ENCODE measurements at regions not wholly inside any gene's neighbourhood (a gene's known extent, or its start where the extent isn't known, plus 50 kb on each side); places are given as distances from the start of the nearest gene placed in this dataset.

DNA sequence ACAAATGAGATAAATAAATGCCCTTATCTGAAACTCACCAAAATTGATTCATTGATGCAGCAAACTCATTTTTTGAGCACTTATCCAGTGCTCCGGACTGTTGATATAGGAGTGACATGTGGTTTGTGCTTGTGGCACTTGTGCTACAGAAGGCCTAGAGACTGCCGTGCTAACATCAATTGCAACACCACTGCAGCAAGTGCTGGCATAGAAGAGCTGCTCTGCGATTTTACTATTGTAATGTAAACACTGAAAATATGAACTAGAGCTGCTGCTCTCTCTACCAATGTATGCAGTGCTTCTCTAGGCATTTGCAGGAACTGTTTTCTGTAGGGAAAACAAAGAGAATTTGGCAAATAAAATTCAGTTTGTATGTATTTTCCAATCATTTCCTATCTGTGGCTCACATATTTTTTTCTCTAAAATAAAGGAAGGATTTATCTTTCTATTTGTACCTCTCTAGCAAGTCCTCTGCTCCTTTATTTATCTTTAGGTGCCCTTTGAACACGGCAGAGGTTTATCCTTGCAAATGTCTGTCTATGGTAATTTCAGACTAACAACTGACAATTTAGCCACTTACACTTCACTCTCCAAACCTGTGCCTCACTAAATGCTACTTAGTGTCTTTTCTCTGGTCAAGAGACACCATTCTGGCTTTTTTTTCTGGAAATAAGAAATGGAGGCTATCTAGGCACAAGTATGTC lies 409.5 kb upstream of the ADGRL2 start:
- Histone ChIP-seq H3K27ac (no peak overlapping the region), H3K9me3 (peaks cover 0 to 3% (median 0%) of the 10 kb centered on the region in 4 donors), H3K27me3 (no peaks in the 10 kb centered on the region), H3K4me3 (no peak overlapping the region), H3K36me3 (no peaks in the 10 kb centered on the region), H3K4me1 (peaks cover 0 to 12% (median 3%) of the 10 kb centered on the region in 4 donors)
- TF ChIP-seq, protein P1, sequence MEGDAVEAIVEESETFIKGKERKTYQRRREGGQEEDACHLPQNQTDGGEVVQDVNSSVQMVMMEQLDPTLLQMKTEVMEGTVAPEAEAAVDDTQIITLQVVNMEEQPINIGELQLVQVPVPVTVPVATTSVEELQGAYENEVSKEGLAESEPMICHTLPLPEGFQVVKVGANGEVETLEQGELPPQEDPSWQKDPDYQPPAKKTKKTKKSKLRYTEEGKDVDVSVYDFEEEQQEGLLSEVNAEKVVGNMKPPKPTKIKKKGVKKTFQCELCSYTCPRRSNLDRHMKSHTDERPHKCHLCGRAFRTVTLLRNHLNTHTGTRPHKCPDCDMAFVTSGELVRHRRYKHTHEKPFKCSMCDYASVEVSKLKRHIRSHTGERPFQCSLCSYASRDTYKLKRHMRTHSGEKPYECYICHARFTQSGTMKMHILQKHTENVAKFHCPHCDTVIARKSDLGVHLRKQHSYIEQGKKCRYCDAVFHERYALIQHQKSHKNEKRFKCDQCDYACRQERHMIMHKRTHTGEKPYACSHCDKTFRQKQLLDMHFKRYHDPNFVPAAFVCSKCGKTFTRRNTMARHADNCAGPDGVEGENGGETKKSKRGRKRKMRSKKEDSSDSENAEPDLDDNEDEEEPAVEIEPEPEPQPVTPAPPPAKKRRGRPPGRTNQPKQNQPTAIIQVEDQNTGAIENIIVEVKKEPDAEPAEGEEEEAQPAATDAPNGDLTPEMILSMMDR (IDR thresholded peaks at IDR 0.05) = no peak
- TF ChIP-seq POLR2AphosphoS5 (IDR thresholded peaks at IDR 0.05) (no peak), EP300 (IDR thresholded peaks at IDR 0.05) (no peak), POLR2A (IDR thresholded peaks at IDR 0.05) (no peak)
- no peak for DNase-seq
- 39 to 69% methylated on average over 4 of the region's 4 CpGs for WGBS, 2 donors
- intact Hi-C loops (cut with DNase I) = no loop called here

- H3K27ac ChIP-seq = no peak overlapping the region
- no peaks in the 10 kb centered on the region for H3K27me3 ChIP-seq
- intact Hi-C loops (cut with DNase I) = no loop called here
- DNase-seq = no peak
- peaks cover 0 to 12% (median 3%) of the 10 kb centered on the region in 4 donors for H3K4me1 ChIP-seq
- WGBS, 2 donors = 84 to 88% methylated on average over 4 of the region's 4 CpGs
- TF ChIP-seq, protein P1 (IDR thresholded peaks at IDR 0.05) = no peak
- TF ChIP-seq POLR2A (IDR thresholded peaks at IDR 0.05) (no peak), POLR2AphosphoS5 (IDR thresholded peaks at IDR 0.05) (no peak)
- H3K9me3 ChIP-seq = peaks cover 0 to 3% (median 0%) of the 10 kb centered on the region in 4 donors
- no peaks in the 10 kb centered on the region for H3K36me3 ChIP-seq
- no peak overlapping the region for H3K4me3 ChIP-seq
These were observed 412.3 kb upstream of the ADGRL2 start for GRCh38 chr1:81388435-81388834.

- H3K4me3 ChIP-seq = no peak overlapping the region
- TF ChIP-seq EP300 (IDR thresholded peaks at IDR 0.05) (no peak), POLR2AphosphoS5 (IDR thresholded peaks at IDR 0.05) (no peak), POLR2A (IDR thresholded peaks at IDR 0.05) (no peak)
- TF ChIP-seq, protein P1 (IDR thresholded peaks at IDR 0.05) = no peak
- DNase-seq = no peak
- no peak overlapping the region for H3K27ac ChIP-seq
- H3K27me3 ChIP-seq = no peaks in the 10 kb centered on the region
- intact Hi-C loops (cut with DNase I) = no loop called here
- H3K4me1 ChIP-seq = peaks cover 0 to 12% (median 3%) of the 10 kb centered on the region in 4 donors
- H3K36me3 ChIP-seq = no peaks in the 10 kb centered on the region
- 20 to 72% methylated on average over 4 of the region's 4 CpGs for WGBS, 2 donors
- H3K9me3 ChIP-seq = peaks cover 0 to 3% (median 0%) of the 10 kb centered on the region in 4 donors
These were observed 413.3 kb upstream of the ADGRL2 start for GRCh38 chr1:81387446-81387845.

- Histone ChIP-seq H3K27me3 (no peaks in the 10 kb centered on the region), H3K36me3 (no peaks in the 10 kb centered on the region), H3K9me3 (no peaks in the 10 kb centered on the region), H3K27ac (no peak overlapping the region), H3K4me3 (no peak overlapping the region), H3K4me1 (no peaks in the 10 kb centered on the region)
- TF ChIP-seq POLR2AphosphoS5 (IDR thresholded peaks at IDR 0.05) (no peak), POLR2A (IDR thresholded peaks at IDR 0.05) (no peak), EP300 (IDR thresholded peaks at IDR 0.05) (no peak)
- TF ChIP-seq, protein P1 (IDR thresholded peaks at IDR 0.05) = no peak
- DNase-seq = no peak
- 96 to 98% methylated on average over 3 of the region's 3 CpGs for WGBS, 2 donors
- intact Hi-C loops (cut with DNase I) = no loop called here
These were observed 418.2 kb upstream of the ADGRL2 start for GRCh38 chr1:81382561-81382960.

- no peak overlapping the region for H3K4me3 ChIP-seq
- 90 to 92% methylated on average over 5 of the region's 5 CpGs for WGBS, 2 donors
- no peaks in the 10 kb centered on the region for H3K9me3 ChIP-seq
- TF ChIP-seq, protein P1 (IDR thresholded peaks at IDR 0.05) = no peak
- no peak for TF ChIP-seq POLR2A (IDR thresholded peaks at IDR 0.05)
- DNase-seq = no peak
- no peaks in the 10 kb centered on the region for H3K4me1 ChIP-seq
- intact Hi-C loops (cut with DNase I) = no loop called here
- H3K36me3 ChIP-seq = no peaks in the 10 kb centered on the region
- H3K27ac ChIP-seq = no peak overlapping the region
- H3K27me3 ChIP-seq = no peaks in the 10 kb centered on the region
These were observed 418.9 kb upstream of the ADGRL2 start for GRCh38 chr1:81381881-81382280.

Measured in sigmoid colon (tissue), 6 donors.